Kidney (tissue), 13 donors: ENCODE measurements at regions not wholly inside any gene's neighbourhood (a gene's known extent, or its start where the extent isn't known, plus 50 kb on each side); places are given as distances from the start of the nearest gene placed in this dataset.

Experiments
- DNase-seq, 5 donors: peaks; one replicate each; pipeline ENCODE4 v3.0.0-alpha.2; 2013 to 2020
- FAIRE-seq: peaks from 2 replicates; lab custom pipeline; 2012; peaks lifted over from hg19 to GRCh38; lab: Jason Lieb, UNC
- H3K27ac ChIP-seq, 2 donors: one replicate each; pipeline ENCODE4 v1.7.0; 2013; ENCODE audit warnings: low read depth in 2 of 2, low read length in 2 of 2, inconsistent platforms in 1 of 2
- H3K27me3 ChIP-seq: one replicate; pipeline ENCODE4 v1.7.1; 2013; ENCODE audit warnings: low read length, inconsistent platforms; ENCODE audit not compliant: control insufficient read depth, insufficient read depth
- H3K36me3 ChIP-seq, 3 donors: one replicate each; pipeline versions ENCODE4 v1.7.0 to v1.7.1; 2013; ENCODE audit warnings: low read length in 3 of 3, control low read depth in 1 of 3, inconsistent platforms in 1 of 3; ENCODE audit not compliant: insufficient read depth in 3 of 3, control insufficient read depth in 2 of 3
- H3K4me1 ChIP-seq, 3 donors: one replicate each; pipeline versions ENCODE4 v1.7.0 to v1.7.1; 2013; ENCODE audit warnings: low read length in 3 of 3, inconsistent platforms in 1 of 3, low read depth in 1 of 3; ENCODE audit not compliant: control insufficient read depth in 2 of 3, insufficient read depth in 2 of 3
- H3K4me3 ChIP-seq, 3 donors: one replicate each; pipeline versions ENCODE4 v1.7.0 to v1.8.1; 2013; ENCODE audit warnings: low read length in 3 of 3, control low read depth in 1 of 3, inconsistent platforms in 1 of 3
- H3K9ac ChIP-seq, 3 donors: one replicate each; pipeline versions ENCODE4 v1.7.0 to v1.7.1; 2013; ENCODE audit warnings: low read length in 3 of 3, control low read depth in 1 of 3, inconsistent platforms in 1 of 3
- H3K9me3 ChIP-seq, 3 donors: one replicate each; pipeline versions ENCODE4 v1.7.0 to v1.7.1; 2013; ENCODE audit warnings: low read length in 3 of 3, control low read depth in 1 of 3, inconsistent platforms in 1 of 3; ENCODE audit not compliant: control insufficient read depth in 2 of 3, insufficient read depth in 1 of 3
- intact Hi-C: fragments of 100-400 bp; cut with DNase I; formaldehyde crosslinking; loops from one replicate; pipeline ENCODE4 v1.11.1; 2022
- TF ChIP-seq, protein P1 (sequence below): IDR thresholded peaks from 3 replicates; pipeline ENCODE4 v1.5.1; 2012; ENCODE audit warnings: mild to moderate bottlenecking, moderate library complexity, borderline replicate concordance; ENCODE audit not compliant: insufficient read depth; ENCODE audit errors: extremely low read depth
- donor health status: control.
- donor health status: control.
- donor health status: control.
- donor health status: control.
- donor health status: control.
- donor health status: DM: yes; HTN: yes; CAD: no.
- donor health status: Normal renal cell carcinoma (clear cell type).

DNA sequence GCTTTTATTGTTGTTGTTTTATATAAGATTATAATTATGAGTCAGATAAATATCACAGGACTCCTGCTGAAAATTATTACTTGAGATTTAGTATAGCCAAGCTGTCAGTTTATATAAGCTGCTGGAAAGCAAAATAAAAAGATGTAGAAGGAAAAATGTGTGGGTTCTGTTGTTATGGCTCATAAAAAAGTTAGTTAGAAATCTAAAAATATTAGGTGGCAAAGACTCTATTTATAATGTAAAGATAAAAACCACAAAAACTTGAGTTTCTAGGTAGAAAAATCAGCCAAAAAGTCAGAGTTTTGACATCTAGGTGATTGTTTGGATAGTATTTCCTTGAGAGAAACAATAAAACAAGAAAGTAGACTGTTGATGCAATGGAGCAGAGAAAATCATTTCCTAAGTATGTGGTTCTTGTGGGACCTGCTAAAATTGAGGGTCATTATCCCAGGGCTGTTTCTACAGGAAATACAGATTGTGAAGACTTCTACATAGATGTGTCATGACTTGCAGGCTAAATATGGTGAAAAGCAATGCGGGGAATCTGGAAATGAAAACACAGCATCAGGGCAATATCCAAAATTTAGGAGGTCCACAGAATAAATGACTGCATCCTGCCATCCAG is 1109.6 kb upstream of the CADM2 start:
- TF ChIP-seq, protein P1, sequence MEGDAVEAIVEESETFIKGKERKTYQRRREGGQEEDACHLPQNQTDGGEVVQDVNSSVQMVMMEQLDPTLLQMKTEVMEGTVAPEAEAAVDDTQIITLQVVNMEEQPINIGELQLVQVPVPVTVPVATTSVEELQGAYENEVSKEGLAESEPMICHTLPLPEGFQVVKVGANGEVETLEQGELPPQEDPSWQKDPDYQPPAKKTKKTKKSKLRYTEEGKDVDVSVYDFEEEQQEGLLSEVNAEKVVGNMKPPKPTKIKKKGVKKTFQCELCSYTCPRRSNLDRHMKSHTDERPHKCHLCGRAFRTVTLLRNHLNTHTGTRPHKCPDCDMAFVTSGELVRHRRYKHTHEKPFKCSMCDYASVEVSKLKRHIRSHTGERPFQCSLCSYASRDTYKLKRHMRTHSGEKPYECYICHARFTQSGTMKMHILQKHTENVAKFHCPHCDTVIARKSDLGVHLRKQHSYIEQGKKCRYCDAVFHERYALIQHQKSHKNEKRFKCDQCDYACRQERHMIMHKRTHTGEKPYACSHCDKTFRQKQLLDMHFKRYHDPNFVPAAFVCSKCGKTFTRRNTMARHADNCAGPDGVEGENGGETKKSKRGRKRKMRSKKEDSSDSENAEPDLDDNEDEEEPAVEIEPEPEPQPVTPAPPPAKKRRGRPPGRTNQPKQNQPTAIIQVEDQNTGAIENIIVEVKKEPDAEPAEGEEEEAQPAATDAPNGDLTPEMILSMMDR = no peak
- no peaks in the 10 kb centered on the region for H3K9me3 ChIP-seq
- intact Hi-C loops = no loop called here
- H3K36me3 ChIP-seq = no peaks in the 10 kb centered on the region
- no peak overlapping the region for H3K27ac ChIP-seq
- no peak overlapping the region for H3K9ac ChIP-seq
- no peaks in the 10 kb centered on the region for H3K4me1 ChIP-seq
- H3K4me3 ChIP-seq = no peak overlapping the region
- DNase-seq (no peak), FAIRE-seq (no peak)
- no peaks in the 10 kb centered on the region for H3K27me3 ChIP-seq

DNA sequence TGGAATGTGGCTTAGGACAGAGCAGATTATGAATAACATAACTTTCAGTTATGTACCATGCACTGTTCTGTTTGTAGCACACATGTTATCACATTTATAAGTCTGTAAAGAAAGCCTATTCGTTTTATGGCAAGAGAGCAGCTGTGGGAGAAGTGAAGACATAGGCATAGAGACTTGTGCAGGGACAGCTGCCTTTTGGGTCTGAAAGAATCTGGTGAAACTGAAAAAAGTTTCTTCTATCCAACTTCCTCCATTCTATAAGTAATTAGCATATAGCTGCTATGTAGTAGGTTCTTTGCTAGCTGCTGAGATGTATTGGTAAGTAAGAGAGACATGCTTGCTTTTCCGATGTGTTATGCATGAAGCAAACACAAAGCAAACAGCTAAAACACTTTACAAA is 1095.4 kb upstream of the CADM2 start:
- no peaks in the 10 kb centered on the region for H3K4me1 ChIP-seq
- FAIRE-seq (no peak), DNase-seq (no peak)
- TF ChIP-seq, protein P1 = no peak
- no peak overlapping the region for H3K4me3 ChIP-seq
- no peak overlapping the region for H3K27ac ChIP-seq
- H3K9me3 ChIP-seq = no peaks in the 10 kb centered on the region
- no peaks in the 10 kb centered on the region for H3K36me3 ChIP-seq
- H3K9ac ChIP-seq = no peak overlapping the region
- no peaks in the 10 kb centered on the region for H3K27me3 ChIP-seq
- intact Hi-C loops = no loop called here

DNA sequence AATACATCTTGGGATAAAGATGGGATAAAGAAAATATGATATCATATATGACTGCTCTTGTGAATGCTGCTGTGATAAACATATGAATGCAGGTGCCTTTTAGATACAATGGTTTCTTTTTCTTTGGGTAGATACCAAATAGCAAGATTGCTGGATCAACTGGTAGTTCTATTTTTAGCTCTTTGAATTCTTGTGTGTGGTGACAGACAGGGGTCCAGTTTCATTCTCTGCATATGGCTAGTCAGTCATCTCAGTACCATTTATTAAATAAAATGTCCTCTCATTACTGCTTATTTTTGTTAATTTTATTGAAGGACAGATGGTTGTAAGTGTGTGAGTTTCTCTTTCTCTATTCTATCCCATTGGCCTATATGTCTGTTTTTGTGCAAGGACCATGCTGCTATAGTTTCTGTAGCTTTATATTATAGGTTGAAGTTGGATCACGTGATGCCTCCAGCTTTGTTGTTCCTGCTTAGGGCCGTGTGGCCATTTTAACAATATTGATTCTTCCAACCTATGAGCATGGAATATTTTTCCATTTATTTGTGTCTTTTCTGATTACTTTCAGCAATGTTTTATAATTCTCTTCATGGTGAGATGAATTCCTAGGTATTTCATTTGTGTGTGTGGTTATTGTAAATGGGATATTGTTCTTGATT is 1089.8 kb upstream of the CADM2 start:
- no peaks in the 10 kb centered on the region for H3K9me3 ChIP-seq
- H3K27ac ChIP-seq = no peak overlapping the region
- H3K4me3 ChIP-seq = no peak overlapping the region
- H3K9ac ChIP-seq = no peak overlapping the region
- no peak for FAIRE-seq
- H3K27me3 ChIP-seq = no peaks in the 10 kb centered on the region
- intact Hi-C loops = no loop called here
- H3K36me3 ChIP-seq = no peaks in the 10 kb centered on the region
- TF ChIP-seq, protein P1 = no peak
- H3K4me1 ChIP-seq = no peaks in the 10 kb centered on the region
- no peak for DNase-seq
